ENCODE measurements at regions not wholly inside any gene's neighbourhood (a gene's known extent, or its start where the extent isn't known, plus 50 kb on each side); places are given as distances from the start of the nearest gene placed in this dataset.

DNA sequence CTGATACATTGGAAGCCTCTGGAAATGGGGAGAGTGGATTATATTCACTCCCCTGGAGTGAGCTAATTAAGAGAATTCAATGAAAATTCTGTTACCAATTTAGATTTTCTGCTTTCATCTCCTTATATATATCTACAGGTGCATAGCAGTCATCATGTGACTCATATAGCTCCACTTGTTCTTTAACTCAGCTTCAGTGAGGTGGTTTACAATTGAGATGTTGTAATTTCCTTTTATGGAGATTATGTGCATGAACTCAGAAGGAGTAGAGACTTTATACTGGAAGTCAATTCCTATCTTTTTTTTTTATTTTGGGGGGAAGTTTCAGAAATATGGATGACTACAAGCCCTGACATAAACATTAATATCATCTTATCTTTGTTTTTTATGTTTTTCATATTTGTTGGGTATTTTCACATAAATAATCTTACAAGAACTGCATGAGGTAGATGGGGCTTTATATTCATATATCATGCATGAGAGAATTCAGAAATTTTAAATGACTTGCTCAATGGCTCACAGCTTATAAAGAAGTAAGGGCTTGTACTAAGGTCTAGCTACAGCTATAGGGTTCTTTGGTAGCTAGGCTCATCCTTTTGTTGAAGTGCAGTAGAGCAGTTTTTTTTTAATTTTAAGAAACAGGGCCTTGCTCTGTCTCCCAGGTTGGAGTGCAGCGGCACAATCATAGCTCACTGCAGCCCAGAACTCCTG is 92.3 kb upstream of the SCAF11 start:
- no peak overlapping the region for H3K9ac ChIP-seq (ENCODE audit: low read length)
- no peak overlapping the region for H2BK12ac ChIP-seq (ENCODE audit: low read length in 2 of 2)
- DNase-seq = no peak
- H3K27me3 ChIP-seq (ENCODE audit: control insufficient read depth in 1 of 2, insufficient read depth in 1 of 2, low read length in 2 of 2) = no peaks in the 10 kb centered on the region
- no peak overlapping the region for H3K14ac ChIP-seq (ENCODE audit: low read length in 2 of 2)
- no peak overlapping the region for H2BK15ac ChIP-seq (ENCODE audit: low read depth, poor library complexity, severe bottlenecking)
- no CpG with 5 or more reads among the region's 1 CpG for WGBS
- no peak overlapping the region for H2BK5ac ChIP-seq (ENCODE audit: low read depth, low read length, poor library complexity, severe bottlenecking)
- no peak overlapping the region for H4K91ac ChIP-seq (ENCODE audit: low read length)
- no peaks in the 10 kb centered on the region for H3K79me1 ChIP-seq (replicated peaks; ENCODE audit: low read length, poor library complexity, severe bottlenecking)
- no peak overlapping the region for H3K4ac ChIP-seq (ENCODE audit: low read depth in 1 of 2, low read length in 2 of 2)
- H3K27ac ChIP-seq (ENCODE audit: low read length, poor library complexity, severe bottlenecking) = no peak overlapping the region
- H3K4me1 ChIP-seq (ENCODE audit: control insufficient read depth, insufficient read depth, low read depth, low read length) = no peaks in the 10 kb centered on the region
- H3K36me3 ChIP-seq (ENCODE audit: control insufficient read depth in 1 of 2, insufficient read depth in 2 of 2, low read depth in 1 of 2, low read length in 2 of 2) = no peaks in the 10 kb centered on the region
- H2BK120ac ChIP-seq (ENCODE audit: low read depth, low read length) = no peak overlapping the region
- H2AK5ac ChIP-seq (ENCODE audit: low read length, severe bottlenecking) = no peak overlapping the region
- no peak overlapping the region for H2AFZ ChIP-seq (ENCODE audit: low read depth, low read length)
- H4K8ac ChIP-seq (ENCODE audit: low read length) = no peak overlapping the region
- peaks cover 26% of the 10 kb centered on the region for H3K9me3 ChIP-seq (ENCODE audit: control insufficient read depth, low read length)
- H3K4me2 ChIP-seq (ENCODE audit: low read length, poor library complexity, severe bottlenecking) = no peak overlapping the region
- no peak overlapping the region for H3K4me3 ChIP-seq (ENCODE audit: insufficient read depth in 1 of 2, low read depth in 1 of 2, low read length in 2 of 2)
- no peak overlapping the region for H3K23ac ChIP-seq (ENCODE audit: low read length in 2 of 2)
- no peak overlapping the region for H3K18ac ChIP-seq (ENCODE audit: low read depth in 1 of 2, low read length in 2 of 2)

DNA sequence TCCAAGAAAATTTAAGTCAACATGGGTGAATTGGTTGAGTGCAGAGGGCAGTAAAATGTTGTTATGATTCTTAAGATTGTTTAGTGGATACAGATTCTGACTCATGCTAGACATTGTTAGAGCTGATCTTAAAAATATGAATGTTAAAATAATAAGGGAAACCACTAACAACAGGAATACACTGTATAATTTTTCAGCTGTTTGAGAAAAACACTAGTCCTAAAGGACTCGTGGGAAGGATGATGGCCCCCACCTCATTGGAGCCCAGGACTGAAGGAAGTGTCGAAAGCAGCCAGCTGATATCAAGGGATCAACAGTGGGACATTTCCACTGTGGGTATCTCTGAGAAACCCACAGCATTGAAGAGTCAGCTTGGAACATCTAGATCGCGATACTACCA is 82.9 kb upstream of the SCAF11 start:
- Histone ChIP-seq H3K79me1 (replicated peaks; ENCODE audit: low read length, poor library complexity, severe bottlenecking) (no peaks in the 10 kb centered on the region), H3K14ac (ENCODE audit: low read length in 2 of 2) (no peak overlapping the region), H3K9me3 (ENCODE audit: control insufficient read depth, low read length) (no peaks in the 10 kb centered on the region), H3K4me1 (ENCODE audit: control insufficient read depth, insufficient read depth, low read depth, low read length) (no peaks in the 10 kb centered on the region), H2BK15ac (ENCODE audit: low read depth, poor library complexity, severe bottlenecking) (no peak overlapping the region), H2AFZ (ENCODE audit: low read depth, low read length) (no peak overlapping the region), H2AK5ac (ENCODE audit: low read length, severe bottlenecking) (no peak overlapping the region), H3K18ac (ENCODE audit: low read depth in 1 of 2, low read length in 2 of 2) (no peak overlapping the region), H3K27me3 (ENCODE audit: control insufficient read depth in 1 of 2, insufficient read depth in 1 of 2, low read length in 2 of 2) (no peaks in the 10 kb centered on the region), H3K9ac (ENCODE audit: low read length) (no peak overlapping the region), H3K36me3 (ENCODE audit: control insufficient read depth in 1 of 2, insufficient read depth in 2 of 2, low read depth in 1 of 2, low read length in 2 of 2) (no peaks in the 10 kb centered on the region), H4K8ac (ENCODE audit: low read length) (no peak overlapping the region), H3K27ac (ENCODE audit: low read length, poor library complexity, severe bottlenecking) (no peak overlapping the region), H2BK5ac (ENCODE audit: low read depth, low read length, poor library complexity, severe bottlenecking) (no peak overlapping the region), H4K91ac (ENCODE audit: low read length) (no peak overlapping the region), H2BK12ac (ENCODE audit: low read length in 2 of 2) (no peak overlapping the region), H3K4me2 (ENCODE audit: low read length, poor library complexity, severe bottlenecking) (no peak overlapping the region), H2BK120ac (ENCODE audit: low read depth, low read length) (no peak overlapping the region), H3K4ac (ENCODE audit: low read depth in 1 of 2, low read length in 2 of 2) (no peak overlapping the region), H3K4me3 (ENCODE audit: insufficient read depth in 1 of 2, low read depth in 1 of 2, low read length in 2 of 2) (no peak overlapping the region), H3K23ac (ENCODE audit: low read length in 2 of 2) (no peak overlapping the region)
- WGBS = 90% methylated on average over 4 of the region's 4 CpGs
- DNase-seq = no peak

DNA sequence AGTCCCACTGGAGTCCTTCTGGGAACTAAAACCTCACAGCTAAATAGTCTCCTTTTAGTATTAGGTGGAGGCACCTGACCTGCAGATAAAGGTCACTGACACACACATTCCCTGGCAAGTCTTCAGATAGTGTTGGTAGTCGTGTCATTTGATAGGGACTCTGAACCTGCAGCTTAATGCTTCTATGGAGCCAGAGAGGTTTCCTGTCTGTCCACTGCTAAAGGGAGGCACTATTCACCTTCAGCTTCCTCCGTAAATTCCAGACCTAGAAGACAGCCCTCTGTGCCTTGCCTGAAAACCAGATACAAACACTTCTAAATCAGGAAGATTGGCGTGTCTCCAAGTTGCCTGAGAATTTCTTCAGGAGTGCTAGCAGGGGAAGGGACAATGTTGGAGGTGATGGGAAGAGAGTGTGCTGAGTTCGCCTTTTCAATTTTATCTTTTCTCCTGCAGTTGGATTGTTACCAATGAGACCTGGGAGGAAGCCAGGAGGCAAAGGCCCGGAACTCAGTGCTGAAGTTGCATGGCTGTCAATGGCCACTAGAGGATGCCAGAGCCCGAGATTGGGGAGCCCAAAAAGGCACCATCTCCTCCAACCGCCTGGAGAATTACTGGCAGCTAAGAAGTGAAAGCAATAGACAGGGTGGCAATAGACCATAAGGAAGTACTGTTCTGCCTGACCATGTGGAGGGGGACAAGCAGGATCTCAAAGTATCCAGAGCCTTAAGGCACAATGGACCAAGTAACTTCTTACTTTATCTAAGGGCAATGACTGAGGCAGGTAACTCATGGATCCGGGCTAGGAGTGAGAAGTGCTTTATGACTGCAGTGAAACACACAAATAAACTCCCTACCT is 81.6 kb upstream of the SCAF11 start:
- Histone ChIP-seq H3K23ac (ENCODE audit: low read length in 2 of 2) (no peak overlapping the region), H2BK120ac (ENCODE audit: low read depth, low read length) (no peak overlapping the region), H2BK5ac (ENCODE audit: low read depth, low read length, poor library complexity, severe bottlenecking) (no peak overlapping the region), H4K8ac (ENCODE audit: low read length) (no peak overlapping the region), H2BK15ac (ENCODE audit: low read depth, poor library complexity, severe bottlenecking) (no peak overlapping the region), H4K91ac (ENCODE audit: low read length) (no peak overlapping the region), H2AK5ac (ENCODE audit: low read length, severe bottlenecking) (no peak overlapping the region), H3K9ac (ENCODE audit: low read length) (peak overlapping the region; percentile 15), H3K27me3 (ENCODE audit: control insufficient read depth in 1 of 2, insufficient read depth in 1 of 2, low read length in 2 of 2) (no peaks in the 10 kb centered on the region), H3K27ac (ENCODE audit: low read length, poor library complexity, severe bottlenecking) (no peak overlapping the region), H3K9me3 (ENCODE audit: control insufficient read depth, low read length) (no peaks in the 10 kb centered on the region), H2AFZ (ENCODE audit: low read depth, low read length) (no peak overlapping the region), H3K36me3 (ENCODE audit: control insufficient read depth in 1 of 2, insufficient read depth in 2 of 2, low read depth in 1 of 2, low read length in 2 of 2) (no peaks in the 10 kb centered on the region), H3K4me3 (ENCODE audit: insufficient read depth in 1 of 2, low read depth in 1 of 2, low read length in 2 of 2) (no peak overlapping the region), H3K79me1 (replicated peaks; ENCODE audit: low read length, poor library complexity, severe bottlenecking) (no peaks in the 10 kb centered on the region), H3K18ac (ENCODE audit: low read depth in 1 of 2, low read length in 2 of 2) (no peak overlapping the region), H2BK12ac (ENCODE audit: low read length in 2 of 2) (no peak overlapping the region), H3K14ac (ENCODE audit: low read length in 2 of 2) (no peak overlapping the region), H3K4me1 (ENCODE audit: control insufficient read depth, insufficient read depth, low read depth, low read length) (no peaks in the 10 kb centered on the region), H3K4ac (ENCODE audit: low read depth in 1 of 2, low read length in 2 of 2) (no peak overlapping the region), H3K4me2 (ENCODE audit: low read length, poor library complexity, severe bottlenecking) (no peak overlapping the region)
- DNase-seq = peak; percentile 79
- WGBS = 51% methylated on average over 7 of the region's 8 CpGs

- DNase-seq = no peak
- no peak overlapping the region for H3K18ac ChIP-seq (ENCODE audit: low read depth in 1 of 2, low read length in 2 of 2)
- H3K4me1 ChIP-seq (ENCODE audit: control insufficient read depth, insufficient read depth, low read depth, low read length) = no peaks in the 10 kb centered on the region
- H3K79me1 ChIP-seq (replicated peaks; ENCODE audit: low read length, poor library complexity, severe bottlenecking) = no peaks in the 10 kb centered on the region
- no peaks in the 10 kb centered on the region for H3K36me3 ChIP-seq (ENCODE audit: control insufficient read depth in 1 of 2, insufficient read depth in 2 of 2, low read depth in 1 of 2, low read length in 2 of 2)
- no peak overlapping the region for H3K23ac ChIP-seq (ENCODE audit: low read length in 2 of 2)
- WGBS = 83% methylated on average over 5 of the region's 5 CpGs
- H2BK15ac ChIP-seq (ENCODE audit: low read depth, poor library complexity, severe bottlenecking) = no peak overlapping the region
- no peaks in the 10 kb centered on the region for H3K27me3 ChIP-seq (ENCODE audit: control insufficient read depth in 1 of 2, insufficient read depth in 1 of 2, low read length in 2 of 2)
- no peak overlapping the region for H4K91ac ChIP-seq (ENCODE audit: low read length)
- no peak overlapping the region for H3K4me3 ChIP-seq (ENCODE audit: insufficient read depth in 1 of 2, low read depth in 1 of 2, low read length in 2 of 2)
- no peak overlapping the region for H4K8ac ChIP-seq (ENCODE audit: low read length)
- no peak overlapping the region for H3K14ac ChIP-seq (ENCODE audit: low read length in 2 of 2)
- H3K4ac ChIP-seq (ENCODE audit: low read depth in 1 of 2, low read length in 2 of 2) = no peak overlapping the region
- no peak overlapping the region for H2BK5ac ChIP-seq (ENCODE audit: low read depth, low read length, poor library complexity, severe bottlenecking)
- H3K4me2 ChIP-seq (ENCODE audit: low read length, poor library complexity, severe bottlenecking) = no peak overlapping the region
- H2AFZ ChIP-seq (ENCODE audit: low read depth, low read length) = no peak overlapping the region
- H2BK120ac ChIP-seq (ENCODE audit: low read depth, low read length) = no peak overlapping the region
- H3K27ac ChIP-seq (ENCODE audit: low read length, poor library complexity, severe bottlenecking) = no peak overlapping the region
- H3K9me3 ChIP-seq (ENCODE audit: control insufficient read depth, low read length) = no peaks in the 10 kb centered on the region
- H2AK5ac ChIP-seq (ENCODE audit: low read length, severe bottlenecking) = no peak overlapping the region
- no peak overlapping the region for H3K9ac ChIP-seq (ENCODE audit: low read length)
- no peak overlapping the region for H2BK12ac ChIP-seq (ENCODE audit: low read length in 2 of 2)
Observed at GRCh38 chr12:46071335-46071734, 81.0 kb upstream of the SCAF11 start.

All from mesenchymal stem cell (in vitro differentiated cells and primary cell).